ENCODE measurements at regions not wholly inside any gene's neighbourhood (a gene's known extent, or its start where the extent isn't known, plus 50 kb on each side); places are given as distances from the start of the nearest gene placed in this dataset.
A peak's percentile ranks its signal among the peaks of the same experiment; 100 is the strongest.
"Not testable (repeated sequence)": the region's sequence is repeated elsewhere in the genome, so short reads cannot be mapped to it uniquely, and the experiment has no call there.

GRCh38 chr1:171397851-171398469 lies 84.0 kb downstream of the FMO4 start:
- TF ChIP-seq, protein P1, sequence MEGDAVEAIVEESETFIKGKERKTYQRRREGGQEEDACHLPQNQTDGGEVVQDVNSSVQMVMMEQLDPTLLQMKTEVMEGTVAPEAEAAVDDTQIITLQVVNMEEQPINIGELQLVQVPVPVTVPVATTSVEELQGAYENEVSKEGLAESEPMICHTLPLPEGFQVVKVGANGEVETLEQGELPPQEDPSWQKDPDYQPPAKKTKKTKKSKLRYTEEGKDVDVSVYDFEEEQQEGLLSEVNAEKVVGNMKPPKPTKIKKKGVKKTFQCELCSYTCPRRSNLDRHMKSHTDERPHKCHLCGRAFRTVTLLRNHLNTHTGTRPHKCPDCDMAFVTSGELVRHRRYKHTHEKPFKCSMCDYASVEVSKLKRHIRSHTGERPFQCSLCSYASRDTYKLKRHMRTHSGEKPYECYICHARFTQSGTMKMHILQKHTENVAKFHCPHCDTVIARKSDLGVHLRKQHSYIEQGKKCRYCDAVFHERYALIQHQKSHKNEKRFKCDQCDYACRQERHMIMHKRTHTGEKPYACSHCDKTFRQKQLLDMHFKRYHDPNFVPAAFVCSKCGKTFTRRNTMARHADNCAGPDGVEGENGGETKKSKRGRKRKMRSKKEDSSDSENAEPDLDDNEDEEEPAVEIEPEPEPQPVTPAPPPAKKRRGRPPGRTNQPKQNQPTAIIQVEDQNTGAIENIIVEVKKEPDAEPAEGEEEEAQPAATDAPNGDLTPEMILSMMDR (IDR thresholded peaks at IDR 0.05), result no peak
- Mint-ChIP-seq H3K9me3 (ENCODE audit: unreplicated experiment) (no peaks in the 10 kb centered on the region), H3K4me3 (ENCODE audit: unreplicated experiment) (no peak overlapping the region), H3K27me3 (ENCODE audit: unreplicated experiment) (no peaks in the 10 kb centered on the region), H3K36me3 (ENCODE audit: unreplicated experiment) (no peaks in the 10 kb centered on the region), H3K4me1 (ENCODE audit: unreplicated experiment) (peaks cover 3% of the 10 kb centered on the region), H3K27ac (ENCODE audit: unreplicated experiment) (no peak overlapping the region)
- DNase-seq (ENCODE audit: extremely low spot score, unreplicated experiment), result no peak

- H3K4me3 Mint-ChIP-seq (ENCODE audit: unreplicated experiment), result no peak overlapping the region
- no peaks in the 10 kb centered on the region for H3K9me3 Mint-ChIP-seq (ENCODE audit: unreplicated experiment)
Observed at GRCh38 chr1:171403393-171403792, 81.9 kb upstream of the PRRC2C start.

DNA sequence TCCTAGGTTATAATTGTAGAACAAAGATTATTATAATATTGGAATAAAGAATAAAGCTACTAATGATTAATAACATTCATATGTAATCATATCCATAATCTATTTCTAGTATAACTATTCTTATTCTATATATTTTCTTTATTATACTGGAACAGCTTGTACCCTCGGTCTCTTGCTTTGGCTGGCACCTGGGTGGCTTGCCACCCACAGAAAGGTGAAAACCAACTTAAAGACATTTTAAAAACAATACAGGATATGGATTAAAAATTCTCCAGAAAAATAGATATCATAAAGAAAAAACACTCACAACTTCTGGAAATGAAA lies 80.0 kb upstream of the PRRC2C start:
- H3K36me3 Mint-ChIP-seq (ENCODE audit: unreplicated experiment), result no peaks in the 10 kb centered on the region
- peaks cover 18% of the 10 kb centered on the region for H3K4me1 Mint-ChIP-seq (ENCODE audit: unreplicated experiment)
- DNase-seq (ENCODE audit: extremely low spot score, unreplicated experiment), result no peak
- TF ChIP-seq, protein P1 (IDR thresholded peaks at IDR 0.05), result no peak
- no peak overlapping the region for H3K27ac Mint-ChIP-seq (ENCODE audit: unreplicated experiment)
- H3K9me3 Mint-ChIP-seq (ENCODE audit: unreplicated experiment), result no peaks in the 10 kb centered on the region
- H3K27me3 Mint-ChIP-seq (ENCODE audit: unreplicated experiment), result peaks cover 9% of the 10 kb centered on the region
- no peak overlapping the region for H3K4me3 Mint-ChIP-seq (ENCODE audit: unreplicated experiment)

More at GRCh38 chr1:171403393-171403792, 81.9 kb upstream of the PRRC2C start:
- TF ChIP-seq, protein P1 (IDR thresholded peaks at IDR 0.05), result no peak
- H3K27ac Mint-ChIP-seq (ENCODE audit: unreplicated experiment), result peak overlapping the region; percentile 71
- H3K36me3 Mint-ChIP-seq (ENCODE audit: unreplicated experiment), result no peaks in the 10 kb centered on the region
- DNase-seq (ENCODE audit: extremely low spot score, unreplicated experiment), result no peak
- H3K4me1 Mint-ChIP-seq (ENCODE audit: unreplicated experiment), result peaks cover 18% of the 10 kb centered on the region
- peaks cover 3% of the 10 kb centered on the region for H3K27me3 Mint-ChIP-seq (ENCODE audit: unreplicated experiment)

GRCh38 chr1:171413557-171413956 lies 71.8 kb upstream of the PRRC2C start:
- H3K36me3 Mint-ChIP-seq (ENCODE audit: unreplicated experiment); H3K27ac Mint-ChIP-seq (ENCODE audit: unreplicated experiment); H3K9me3 Mint-ChIP-seq (ENCODE audit: unreplicated experiment); H3K4me3 Mint-ChIP-seq (ENCODE audit: unreplicated experiment); DNase-seq (ENCODE audit: extremely low spot score, unreplicated experiment); H3K4me1 Mint-ChIP-seq (ENCODE audit: unreplicated experiment): not testable (repeated sequence)
- H3K27me3 Mint-ChIP-seq (ENCODE audit: unreplicated experiment), result peaks cover 18% of the 10 kb centered on the region

DNA sequence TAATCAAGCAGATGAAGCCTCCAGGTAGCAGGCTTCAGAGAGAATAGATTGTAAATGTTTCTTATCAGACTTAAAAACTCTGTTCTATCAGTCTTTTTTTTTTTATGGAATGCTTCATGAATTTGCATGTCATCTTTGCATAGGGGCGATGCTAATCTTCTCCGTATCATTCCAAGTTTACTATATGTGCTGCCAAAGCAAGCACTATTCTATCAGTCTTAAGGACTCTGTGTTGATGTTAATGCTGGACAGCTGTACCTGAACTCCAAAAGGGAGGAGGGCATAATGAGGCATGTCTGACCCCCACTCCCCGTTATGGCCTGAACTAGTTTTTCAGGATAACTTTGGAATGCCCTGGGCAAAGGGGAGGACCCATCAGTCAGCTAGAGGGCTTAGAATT lies 66.8 kb upstream of the PRRC2C start:
- H3K4me3 Mint-ChIP-seq (ENCODE audit: unreplicated experiment), result no peak overlapping the region
- H3K9me3 Mint-ChIP-seq (ENCODE audit: unreplicated experiment), result peaks cover 4% of the 10 kb centered on the region
- no peak for DNase-seq (ENCODE audit: extremely low spot score, unreplicated experiment)
- TF ChIP-seq, protein P1 (IDR thresholded peaks at IDR 0.05), result no peak
- peaks cover 11% of the 10 kb centered on the region for H3K27me3 Mint-ChIP-seq (ENCODE audit: unreplicated experiment)
- H3K36me3 Mint-ChIP-seq (ENCODE audit: unreplicated experiment), result no peaks in the 10 kb centered on the region
- no peak overlapping the region for H3K27ac Mint-ChIP-seq (ENCODE audit: unreplicated experiment)
- H3K4me1 Mint-ChIP-seq (ENCODE audit: unreplicated experiment), result no peaks in the 10 kb centered on the region

- DNase-seq (ENCODE audit: extremely low spot score, unreplicated experiment), result no peak
- Mint-ChIP-seq H3K36me3 (ENCODE audit: unreplicated experiment) (no peaks in the 10 kb centered on the region), H3K4me3 (ENCODE audit: unreplicated experiment) (no peak overlapping the region), H3K27ac (ENCODE audit: unreplicated experiment) (no peak overlapping the region), H3K4me1 (ENCODE audit: unreplicated experiment) (no peaks in the 10 kb centered on the region), H3K9me3 (ENCODE audit: unreplicated experiment) (no peaks in the 10 kb centered on the region), H3K27me3 (ENCODE audit: unreplicated experiment) (no peaks in the 10 kb centered on the region)
- TF ChIP-seq, protein P1 (IDR thresholded peaks at IDR 0.05), result no peak
Observed at GRCh38 chr1:171420810-171421209, 64.5 kb upstream of the PRRC2C start.
